DOHH2 (cell line): ENCODE measurements at regions not wholly inside any gene's neighbourhood (a gene's known extent, or its start where the extent isn't known, plus 50 kb on each side); places are given as distances from the start of the nearest gene placed in this dataset.

ENCODE experiments used
- EZH2phosphoT487 ChIP-seq: fragments of 200-600 bp; sonication (generic); IDR thresholded peaks from 2 replicates; pipeline ENCODE4 v1.6.1; 2017; ENCODE audit warnings: borderline replicate concordance, mild to moderate bottlenecking, antibody characterized with exemption, low read length, moderate library complexity, mixed read lengths
- TF ChIP-seq, protein P1 (sequence below): fragments of 200-600 bp; sonication (generic); IDR thresholded peaks from one replicate; pipeline ENCODE4 v1.5.1; 2014; ENCODE audit warnings: antibody characterized with exemption, mild to moderate bottlenecking, low read depth, low read length; ENCODE audit not compliant: poor library complexity, severe bottlenecking

DNA sequence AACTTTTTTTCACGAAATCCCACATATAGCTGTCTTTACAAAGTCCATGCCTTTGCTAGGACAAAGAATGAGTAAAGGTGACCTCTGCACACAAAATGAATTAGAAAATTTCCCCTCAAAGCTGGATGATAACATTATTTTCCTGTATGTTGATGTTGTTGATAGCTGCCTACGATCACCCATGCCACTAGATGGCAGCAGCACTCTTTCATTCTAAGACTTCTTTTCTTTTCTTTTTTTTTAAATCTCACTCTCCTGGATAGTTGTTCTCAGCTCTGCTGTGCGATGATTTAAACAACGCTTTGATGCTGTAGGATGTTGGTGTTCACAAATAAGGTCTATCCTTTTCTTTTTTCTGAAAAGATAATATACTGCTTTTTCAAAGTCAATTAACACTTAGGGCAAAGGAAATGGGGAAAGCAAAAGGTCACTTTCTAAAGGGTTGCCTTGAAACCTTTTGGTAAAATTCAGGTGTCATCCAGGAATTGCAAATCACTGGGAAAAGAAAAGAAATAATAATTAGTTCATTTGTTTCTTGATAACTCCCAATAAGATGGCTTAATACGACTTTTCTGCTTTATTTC lies 266.8 kb downstream of the C4orf33 start:
- TF ChIP-seq, protein P1, sequence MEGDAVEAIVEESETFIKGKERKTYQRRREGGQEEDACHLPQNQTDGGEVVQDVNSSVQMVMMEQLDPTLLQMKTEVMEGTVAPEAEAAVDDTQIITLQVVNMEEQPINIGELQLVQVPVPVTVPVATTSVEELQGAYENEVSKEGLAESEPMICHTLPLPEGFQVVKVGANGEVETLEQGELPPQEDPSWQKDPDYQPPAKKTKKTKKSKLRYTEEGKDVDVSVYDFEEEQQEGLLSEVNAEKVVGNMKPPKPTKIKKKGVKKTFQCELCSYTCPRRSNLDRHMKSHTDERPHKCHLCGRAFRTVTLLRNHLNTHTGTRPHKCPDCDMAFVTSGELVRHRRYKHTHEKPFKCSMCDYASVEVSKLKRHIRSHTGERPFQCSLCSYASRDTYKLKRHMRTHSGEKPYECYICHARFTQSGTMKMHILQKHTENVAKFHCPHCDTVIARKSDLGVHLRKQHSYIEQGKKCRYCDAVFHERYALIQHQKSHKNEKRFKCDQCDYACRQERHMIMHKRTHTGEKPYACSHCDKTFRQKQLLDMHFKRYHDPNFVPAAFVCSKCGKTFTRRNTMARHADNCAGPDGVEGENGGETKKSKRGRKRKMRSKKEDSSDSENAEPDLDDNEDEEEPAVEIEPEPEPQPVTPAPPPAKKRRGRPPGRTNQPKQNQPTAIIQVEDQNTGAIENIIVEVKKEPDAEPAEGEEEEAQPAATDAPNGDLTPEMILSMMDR = peak; percentile 78
- no peak for TF ChIP-seq EZH2phosphoT487
